ENCODE measurements at regions not wholly inside any gene's neighbourhood (a gene's known extent, or its start where the extent isn't known, plus 50 kb on each side); places are given as distances from the start of the nearest gene placed in this dataset.

DNA sequence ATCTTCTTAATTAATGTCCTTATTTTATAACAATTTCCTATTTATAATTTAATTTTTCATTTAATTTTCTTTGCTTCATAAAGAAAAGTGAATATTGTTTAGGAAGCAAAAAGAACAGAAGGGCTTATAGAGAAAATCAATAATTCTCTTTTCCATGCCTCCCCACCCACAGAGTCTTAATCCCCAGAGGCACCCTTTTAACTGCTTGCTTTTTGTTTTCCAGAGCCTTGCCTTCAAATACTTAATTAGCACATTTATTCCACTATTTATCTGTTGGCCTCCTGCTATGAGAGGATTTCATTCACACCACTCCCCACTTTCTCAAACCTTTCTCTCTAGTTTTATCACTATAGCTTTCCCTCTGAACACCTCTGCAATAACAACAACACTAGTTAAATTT lies 373.6 kb downstream of the MBD2 start:
- H4K20me1 ChIP-seq (ENCODE audit: insufficient read depth, low read length) = no peaks in the 10 kb centered on the region
- no peaks in the 10 kb centered on the region for H3K9me3 ChIP-seq (ENCODE audit: low read length)
- ATAC-seq (no peak), DNase-seq (ENCODE audit: low spot score) (no peak), FAIRE-seq (no peak)
- H3K27ac ChIP-seq (ENCODE audit: extremely low read length, insufficient read depth, low read length) = no peak overlapping the region
- POLR2A ChIA-PET = no interaction called here
- H3K4me3 ChIP-seq (replicated peaks in 1 of 3; ENCODE audit: insufficient read depth in 1 of 3, low read depth in 2 of 3, low read length in 3 of 3) = no peak overlapping the region
- CTCF ChIA-PET (ENCODE audit: low intra/inter-chr PET ratio, low total read pairs) = no interaction called here
- no peaks in the 10 kb centered on the region for H3K36me3 ChIP-seq (replicated peaks in 1 of 2; ENCODE audit: control insufficient read depth in 1 of 2, insufficient read depth in 2 of 2, low read length in 2 of 2)
- no TSS peak for BruUV-seq (replicated peaks)
- H3K79me2 ChIP-seq (ENCODE audit: insufficient read depth, low read length) = no peaks in the 10 kb centered on the region
- no peaks in the 10 kb centered on the region for H3K27me3 ChIP-seq (ENCODE audit: control insufficient read depth in 1 of 2, insufficient read depth in 2 of 2, low read length in 2 of 2)
- no peaks in the 10 kb centered on the region for H3K4me1 ChIP-seq (ENCODE audit: insufficient read depth, low read length)
- TF ChIP-seq ATF6 (CRISPR knock-in tag; conservative IDR thresholded peaks at IDR 0.05) (no peak), MTA3 (CRISPR knock-in tag; IDR thresholded peaks at IDR 0.05) (no peak), HDAC6 (IDR thresholded peaks at IDR 0.05; ENCODE audit: low read depth, low read length) (no peak), SCMH1 (CRISPR knock-in tag; IDR thresholded peaks at IDR 0.05; ENCODE audit: borderline replicate concordance) (no peak), ARID3A (IDR thresholded peaks at IDR 0.05; ENCODE audit: low read depth, low read length) (no peak), RBAK (CRISPR knock-in tag; IDR thresholded peaks at IDR 0.05) (no peak), ZNF205 (CRISPR knock-in tag; IDR thresholded peaks at IDR 0.05) (no peak), ZNF652 (CRISPR knock-in tag; IDR thresholded peaks at IDR 0.05; ENCODE audit: borderline replicate concordance, low read depth) (no peak), ZNF430 (CRISPR knock-in tag; IDR thresholded peaks at IDR 0.05) (no peak), ZSCAN12 (CRISPR knock-in tag; IDR thresholded peaks at IDR 0.05) (no peak), KLF11 (CRISPR knock-in tag; IDR thresholded peaks at IDR 0.05) (no peak), EHMT2 (IDR thresholded peaks at IDR 0.05; ENCODE audit: borderline replicate concordance, low read depth, low read length) (no peak), ZNF816 (CRISPR knock-in tag; IDR thresholded peaks at IDR 0.05; ENCODE audit: borderline replicate concordance) (no peak), MXI1 (IDR thresholded peaks at IDR 0.05; ENCODE audit: borderline replicate concordance, low read depth, low read length) (no peak), ZFX (CRISPR knock-in tag; IDR thresholded peaks at IDR 0.05; ENCODE audit: low read depth) (no peak)
- TF ChIP-seq, protein P1, sequence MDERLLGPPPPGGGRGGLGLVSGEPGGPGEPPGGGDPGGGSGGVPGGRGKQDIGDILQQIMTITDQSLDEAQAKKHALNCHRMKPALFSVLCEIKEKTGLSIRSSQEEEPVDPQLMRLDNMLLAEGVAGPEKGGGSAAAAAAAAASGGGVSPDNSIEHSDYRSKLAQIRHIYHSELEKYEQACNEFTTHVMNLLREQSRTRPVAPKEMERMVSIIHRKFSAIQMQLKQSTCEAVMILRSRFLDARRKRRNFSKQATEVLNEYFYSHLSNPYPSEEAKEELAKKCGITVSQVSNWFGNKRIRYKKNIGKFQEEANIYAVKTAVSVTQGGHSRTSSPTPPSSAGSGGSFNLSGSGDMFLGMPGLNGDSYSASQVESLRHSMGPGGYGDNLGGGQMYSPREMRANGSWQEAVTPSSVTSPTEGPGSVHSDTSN (CRISPR knock-in tag; IDR thresholded peaks at IDR 0.05) = no peak
- intact Hi-C loops (cut with micrococcal nuclease; ENCODE audit: unreplicated experiment) = no loop called here
- H2AFZ ChIP-seq (ENCODE audit: low read length) = no peak overlapping the region
- no peak overlapping the region for H3K9ac ChIP-seq (ENCODE audit: insufficient read depth, low read depth, low read length)
- no peak overlapping the region for H3K4me2 ChIP-seq (ENCODE audit: low read depth, low read length)
- in situ Hi-C loops (cut with HindIII; ENCODE audit: extremely low pct_ligation_motif_present, low pct_unique_long_range_greater_than_20kb) = no loop called here

All from HepG2 (cell line).